ENCODE measurements at regions not wholly inside any gene's neighbourhood (a gene's known extent, or its start where the extent isn't known, plus 50 kb on each side); places are given as distances from the start of the nearest gene placed in this dataset.

DNA sequence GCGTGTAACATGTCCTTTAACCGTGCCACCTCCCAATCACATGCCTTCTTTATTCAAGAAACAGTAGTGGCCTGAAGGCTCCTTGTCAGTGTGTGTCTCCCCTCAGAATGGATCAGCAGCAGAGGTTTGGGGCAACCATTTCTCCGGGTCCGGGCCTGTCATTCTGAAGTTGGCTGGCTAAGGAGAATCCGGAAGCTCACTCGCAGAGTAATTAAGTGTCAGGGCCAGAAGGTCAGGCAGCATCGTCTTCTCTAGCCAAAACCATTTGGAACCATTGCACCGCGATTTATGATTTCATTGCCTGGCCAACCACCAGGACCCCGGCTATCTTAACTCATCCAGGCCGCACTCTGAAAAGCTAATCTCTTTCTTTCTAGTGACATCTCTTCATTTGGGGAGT lies 550.8 kb downstream of the EFNB2 start:
- TF ChIP-seq, protein P1, sequence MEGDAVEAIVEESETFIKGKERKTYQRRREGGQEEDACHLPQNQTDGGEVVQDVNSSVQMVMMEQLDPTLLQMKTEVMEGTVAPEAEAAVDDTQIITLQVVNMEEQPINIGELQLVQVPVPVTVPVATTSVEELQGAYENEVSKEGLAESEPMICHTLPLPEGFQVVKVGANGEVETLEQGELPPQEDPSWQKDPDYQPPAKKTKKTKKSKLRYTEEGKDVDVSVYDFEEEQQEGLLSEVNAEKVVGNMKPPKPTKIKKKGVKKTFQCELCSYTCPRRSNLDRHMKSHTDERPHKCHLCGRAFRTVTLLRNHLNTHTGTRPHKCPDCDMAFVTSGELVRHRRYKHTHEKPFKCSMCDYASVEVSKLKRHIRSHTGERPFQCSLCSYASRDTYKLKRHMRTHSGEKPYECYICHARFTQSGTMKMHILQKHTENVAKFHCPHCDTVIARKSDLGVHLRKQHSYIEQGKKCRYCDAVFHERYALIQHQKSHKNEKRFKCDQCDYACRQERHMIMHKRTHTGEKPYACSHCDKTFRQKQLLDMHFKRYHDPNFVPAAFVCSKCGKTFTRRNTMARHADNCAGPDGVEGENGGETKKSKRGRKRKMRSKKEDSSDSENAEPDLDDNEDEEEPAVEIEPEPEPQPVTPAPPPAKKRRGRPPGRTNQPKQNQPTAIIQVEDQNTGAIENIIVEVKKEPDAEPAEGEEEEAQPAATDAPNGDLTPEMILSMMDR (conservative IDR thresholded peaks at IDR 0.05; ENCODE audit: low read depth, low read length), result no peak
- no peak for TF ChIP-seq EZH2 (IDR thresholded peaks at IDR 0.05; ENCODE audit: low read length, unreplicated experiment)
